ENCODE measurements at regions not wholly inside any gene's neighbourhood (a gene's known extent, or its start where the extent isn't known, plus 50 kb on each side); places are given as distances from the start of the nearest gene placed in this dataset.
"Not testable (repeated sequence)": the region's sequence is repeated elsewhere in the genome, so short reads cannot be mapped to it uniquely, and the experiment has no call there.

- DNase-seq (ENCODE audit: low spot score): no peak
- Histone ChIP-seq H3K9ac (no peak overlapping the region), H3K4me1 (no peaks in the 10 kb centered on the region), H3K27me3 (no peaks in the 10 kb centered on the region), H3K9me3 (ENCODE audit: low read depth) (no peaks in the 10 kb centered on the region), H3K36me3 (no peaks in the 10 kb centered on the region), H2AFZ (replicated peaks) (no peak overlapping the region), H3F3A (ENCODE audit: low read depth) (no peaks in the 10 kb centered on the region), H3K4me2 (no peak overlapping the region), H4K20me1 (ENCODE audit: low read depth) (no peaks in the 10 kb centered on the region), H3K79me2 (ENCODE audit: low read depth) (no peaks in the 10 kb centered on the region), H3K27ac (no peak overlapping the region), H3K4me3 (no peak overlapping the region)
- H3K27ac Mint-ChIP-seq: no peak overlapping the region
- H3K9me3 Mint-ChIP-seq: no peaks in the 10 kb centered on the region
- TF ChIP-seq EZH2phosphoT487 (IDR thresholded peaks at IDR 0.05) (no peak), EZH2 (IDR thresholded peaks at IDR 0.05) (no peak)
- H3K36me3 Mint-ChIP-seq: no peaks in the 10 kb centered on the region
- no peak overlapping the region for H3K4me3 Mint-ChIP-seq
- peaks cover 9% of the 10 kb centered on the region for H3K27me3 Mint-ChIP-seq (ENCODE audit: insufficient read depth, low read depth)
- H3K4me1 Mint-ChIP-seq: no peaks in the 10 kb centered on the region
Measured at GRCh38 chr1:242610209-242610608, 85.7 kb upstream of the PLD5 start.

- no peak overlapping the region for H3K4me3 Mint-ChIP-seq
- H3K79me2 ChIP-seq (ENCODE audit: low read depth): no peaks in the 10 kb centered on the region
- TF ChIP-seq EZH2phosphoT487 (IDR thresholded peaks at IDR 0.05) (no peak), CTCF (IDR thresholded peaks at IDR 0.05) (no peak), EZH2 (IDR thresholded peaks at IDR 0.05) (no peak)
- H3K36me3 Mint-ChIP-seq: no peaks in the 10 kb centered on the region
- no peaks in the 10 kb centered on the region for H3K27me3 ChIP-seq
- no peaks in the 10 kb centered on the region for H3K9me3 ChIP-seq (ENCODE audit: low read depth)
- no peak overlapping the region for H3K9ac ChIP-seq
- no peaks in the 10 kb centered on the region for H3K4me1 Mint-ChIP-seq
- no peaks in the 10 kb centered on the region for H4K20me1 ChIP-seq (ENCODE audit: low read depth)
- H3K27ac ChIP-seq: no peak overlapping the region
- H3K27me3 Mint-ChIP-seq (ENCODE audit: insufficient read depth, low read depth): peaks cover 6% of the 10 kb centered on the region
- H3F3A ChIP-seq (ENCODE audit: low read depth): no peaks in the 10 kb centered on the region
- no peak overlapping the region for H3K4me2 ChIP-seq
- no peaks in the 10 kb centered on the region for H3K9me3 Mint-ChIP-seq
- H3K4me3 ChIP-seq: no peak overlapping the region
- H2AFZ ChIP-seq (replicated peaks): no peak overlapping the region
- no peaks in the 10 kb centered on the region for H3K36me3 ChIP-seq
- no peak for DNase-seq (ENCODE audit: low spot score)
- H3K4me1 ChIP-seq: no peaks in the 10 kb centered on the region
- no peak overlapping the region for H3K27ac Mint-ChIP-seq
Measured at GRCh38 chr1:242605521-242605920, 81.0 kb upstream of the PLD5 start.

- H3K27ac Mint-ChIP-seq: no peak overlapping the region
- peaks cover 19% of the 10 kb centered on the region for H3K9me3 Mint-ChIP-seq
Measured at GRCh38 chr1:242602001-242602400, 77.5 kb upstream of the PLD5 start.

DNA sequence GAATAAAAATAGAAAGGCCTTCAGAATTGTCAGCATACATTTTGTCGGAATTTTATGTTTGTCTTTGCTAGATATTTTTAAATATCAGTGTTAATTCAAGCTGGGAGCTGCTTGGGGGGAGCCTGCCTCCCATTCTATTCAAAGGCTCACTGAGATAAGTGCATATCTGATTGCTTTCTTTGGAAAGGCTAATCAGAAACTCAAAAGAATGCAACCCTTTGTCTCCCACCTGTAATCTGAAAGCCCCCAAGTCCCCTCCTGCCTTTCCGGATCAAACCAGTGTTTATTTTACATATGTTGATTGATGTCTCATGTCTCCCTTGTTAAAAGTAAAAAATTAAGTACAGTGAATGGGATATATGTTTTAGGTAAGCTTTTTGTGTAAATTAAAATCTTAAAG lies 69.3 kb upstream of the PLD5 start:
- not testable (repeated sequence) for H3K27ac ChIP-seq; H3K79me2 ChIP-seq (ENCODE audit: low read depth); H3K27me3 ChIP-seq; H3K4me3 ChIP-seq; H3K4me3 Mint-ChIP-seq; H3K27ac Mint-ChIP-seq; H3K36me3 ChIP-seq; H2AFZ ChIP-seq (replicated peaks); H3K4me1 ChIP-seq; H3K4me1 Mint-ChIP-seq; H3K9ac ChIP-seq; H3F3A ChIP-seq (ENCODE audit: low read depth); H3K9me3 ChIP-seq (ENCODE audit: low read depth); H3K4me2 ChIP-seq; H4K20me1 ChIP-seq (ENCODE audit: low read depth); H3K36me3 Mint-ChIP-seq; DNase-seq (ENCODE audit: low spot score)
- peaks cover 61% of the 10 kb centered on the region for H3K9me3 Mint-ChIP-seq
- H3K27me3 Mint-ChIP-seq (ENCODE audit: insufficient read depth, low read depth): peaks cover 10% of the 10 kb centered on the region

More at GRCh38 chr1:242602001-242602400, 77.5 kb upstream of the PLD5 start:
- TF ChIP-seq EZH2phosphoT487 (IDR thresholded peaks at IDR 0.05): no peak
- no peak for TF ChIP-seq CTCF (IDR thresholded peaks at IDR 0.05)
- Histone ChIP-seq H2AFZ (replicated peaks) (no peak overlapping the region), H3K9me3 (ENCODE audit: low read depth) (no peaks in the 10 kb centered on the region), H3K4me2 (no peak overlapping the region), H3K27ac (no peak overlapping the region), H4K20me1 (ENCODE audit: low read depth) (no peaks in the 10 kb centered on the region), H3K27me3 (no peaks in the 10 kb centered on the region), H3K9ac (no peak overlapping the region), H3F3A (ENCODE audit: low read depth) (no peaks in the 10 kb centered on the region), H3K4me3 (no peak overlapping the region), H3K79me2 (ENCODE audit: low read depth) (no peaks in the 10 kb centered on the region), H3K36me3 (no peaks in the 10 kb centered on the region), H3K4me1 (no peaks in the 10 kb centered on the region)
- H3K4me3 Mint-ChIP-seq: no peak overlapping the region
- no peaks in the 10 kb centered on the region for H3K4me1 Mint-ChIP-seq
- peaks cover 2% of the 10 kb centered on the region for H3K36me3 Mint-ChIP-seq
- no peak for DNase-seq (ENCODE audit: low spot score)
- peaks cover 3% of the 10 kb centered on the region for H3K27me3 Mint-ChIP-seq (ENCODE audit: insufficient read depth, low read depth)
